Urinary bladder (tissue), 3 donors: ENCODE measurements at regions not wholly inside any gene's neighbourhood (a gene's known extent, or its start where the extent isn't known, plus 50 kb on each side); places are given as distances from the start of the nearest gene placed in this dataset.
"Not testable (repeated sequence)": the region's sequence is repeated elsewhere in the genome, so short reads cannot be mapped to it uniquely, and the experiment has no call there.

ENCODE experiments used
- DNase-seq: peaks from one replicate; pipeline ENCODE4 v3.0.0-alpha.2; 2015; ENCODE audit errors: extremely low spot score
- H3K27ac ChIP-seq: one replicate; pipeline ENCODE4 v1.5.1; 2013; ENCODE audit warnings: low read depth, mild to moderate bottlenecking, moderate library complexity
- H3K36me3 ChIP-seq: one replicate; pipeline ENCODE4 v1.6.1; 2013; ENCODE audit warnings: mild to moderate bottlenecking, moderate library complexity; ENCODE audit not compliant: insufficient read depth
- H3K4me1 ChIP-seq: one replicate; pipeline ENCODE4 v1.6.1; 2013; ENCODE audit warnings: mild to moderate bottlenecking, moderate library complexity; ENCODE audit not compliant: insufficient read depth
- H3K4me3 ChIP-seq: one replicate; pipeline ENCODE4 v1.5.1; 2013; ENCODE audit warnings: low read depth, low read length
- WGBS: extraction: QIAGEN DNeasy Blood & Tissue Kit; methylation state at CpG from one replicate; pipeline ENCODE4 v1.1.7; 2013; 5-methylcytosine and 5-hydroxymethylcytosine counted together
- donor health status: healthy with polysubstance abuse.
- donor health status: healthy.

- Histone ChIP-seq H3K4me3 (no peak overlapping the region), H3K36me3 (no peaks in the 10 kb centered on the region), H3K27ac (no peak overlapping the region), H3K4me1 (no peaks in the 10 kb centered on the region)
- WGBS: 89% methylated on average over 1 of the region's 1 CpG
- DNase-seq: no peak
These were observed 339.8 kb downstream of the OMA1 start for GRCh38 chr1:58206749-58207148.

GRCh38 chr1:58204284-58204683 is 342.2 kb downstream of the OMA1 start:
- 86% methylated on average over 3 of the region's 3 CpGs for whole genome bisulfite sequencing
- no peaks in the 10 kb centered on the region for H3K36me3 ChIP-seq
- no peak overlapping the region for H3K4me3 ChIP-seq
- DNase-seq: no peak
- H3K27ac ChIP-seq: no peak overlapping the region
- no peaks in the 10 kb centered on the region for H3K4me1 ChIP-seq

- no peak for DNase-seq
- no peaks in the 10 kb centered on the region for H3K4me1 ChIP-seq
- no peaks in the 10 kb centered on the region for H3K36me3 ChIP-seq
- H3K27ac ChIP-seq: no peak overlapping the region
- H3K4me3 ChIP-seq: no peak overlapping the region
- WGBS: 55% methylated on average over 2 of the region's 2 CpGs
These were observed 344.9 kb downstream of the OMA1 start for GRCh38 chr1:58201492-58202106.

- H3K36me3 ChIP-seq: no peaks in the 10 kb centered on the region
- H3K27ac ChIP-seq: no peak overlapping the region
- DNase-seq: no peak
- no peaks in the 10 kb centered on the region for H3K4me1 ChIP-seq
- H3K4me3 ChIP-seq: no peak overlapping the region
These were observed 346.1 kb downstream of the OMA1 start for GRCh38 chr1:58200437-58200836.

- WGBS: 81% methylated on average over 1 of the region's 1 CpG
- Histone ChIP-seq H3K4me3 (no peak overlapping the region), H3K4me1 (no peaks in the 10 kb centered on the region), H3K27ac (no peak overlapping the region), H3K36me3 (no peaks in the 10 kb centered on the region)
- DNase-seq: no peak
These were observed 348.7 kb downstream of the OMA1 start for GRCh38 chr1:58197811-58198210.

GRCh38 chr1:58190267-58190988 is 356.1 kb downstream of the OMA1 start:
- DNase-seq: no peak
- H3K36me3 ChIP-seq: no peaks in the 10 kb centered on the region
- no peak overlapping the region for H3K4me3 ChIP-seq
- H3K4me1 ChIP-seq: no peaks in the 10 kb centered on the region
- 72% methylated on average over 10 of the region's 10 CpGs for WGBS
- H3K27ac ChIP-seq: no peak overlapping the region

GRCh38 chr1:58189453-58189852 is 357.1 kb downstream of the OMA1 start:
- Histone ChIP-seq H3K4me3 (no peak overlapping the region), H3K27ac (no peak overlapping the region), H3K36me3 (no peaks in the 10 kb centered on the region), H3K4me1 (no peaks in the 10 kb centered on the region)
- DNase-seq: no peak
- 82% methylated on average over 3 of the region's 3 CpGs for WGBS

GRCh38 chr1:58183286-58183685 is 363.2 kb downstream of the OMA1 start:
- 52% methylated on average over 2 of the region's 2 CpGs for whole genome bisulfite sequencing
- no peak for DNase-seq

GRCh38 chr1:58180537-58180936 is 366.0 kb downstream of the OMA1 start:
- no peak for DNase-seq
- Histone ChIP-seq H3K4me1 (no peaks in the 10 kb centered on the region), H3K36me3 (no peaks in the 10 kb centered on the region), H3K4me3 (no peak overlapping the region), H3K27ac (no peak overlapping the region)
- WGBS: 91% methylated on average over 2 of the region's 2 CpGs

More at GRCh38 chr1:58183286-58183685, 363.2 kb downstream of the OMA1 start:
- Histone ChIP-seq H3K4me1 (no peaks in the 10 kb centered on the region), H3K27ac (no peak overlapping the region), H3K4me3 (no peak overlapping the region), H3K36me3 (no peaks in the 10 kb centered on the region)

- not testable (repeated sequence) for H3K4me1 ChIP-seq, H3K36me3 ChIP-seq, DNase-seq, H3K27ac ChIP-seq, H3K4me3 ChIP-seq
- WGBS: 64% methylated on average over 3 of the region's 3 CpGs
These were observed 377.4 kb downstream of the OMA1 start for GRCh38 chr1:58169160-58169559.

GRCh38 chr1:58167131-58167530 is 379.4 kb downstream of the OMA1 start:
- H3K4me1 ChIP-seq, H3K27ac ChIP-seq, DNase-seq, H3K36me3 ChIP-seq, H3K4me3 ChIP-seq: not testable (repeated sequence)
- 97% methylated on average over 1 of the region's 1 CpG for WGBS

GRCh38 chr1:58166417-58166816 is 380.1 kb downstream of the OMA1 start:
- no peak overlapping the region for H3K27ac ChIP-seq
- no peaks in the 10 kb centered on the region for H3K4me1 ChIP-seq
- no peak for DNase-seq
- H3K4me3 ChIP-seq: no peak overlapping the region
- no peaks in the 10 kb centered on the region for H3K36me3 ChIP-seq
- WGBS: 89% methylated on average over 3 of the region's 3 CpGs

- no peaks in the 10 kb centered on the region for H3K4me1 ChIP-seq
- no peaks in the 10 kb centered on the region for H3K36me3 ChIP-seq
- H3K27ac ChIP-seq: no peak overlapping the region
- 87% methylated on average over 6 of the region's 6 CpGs for WGBS
- no peak overlapping the region for H3K4me3 ChIP-seq
- DNase-seq: no peak
These were observed 381.5 kb downstream of the OMA1 start for GRCh38 chr1:58165073-58165472.

GRCh38 chr1:58162952-58163550 is 383.5 kb downstream of the OMA1 start:
- Histone ChIP-seq H3K27ac (no peak overlapping the region), H3K4me1 (no peaks in the 10 kb centered on the region), H3K36me3 (no peaks in the 10 kb centered on the region), H3K4me3 (no peak overlapping the region)
- 18% methylated on average over 9 of the region's 9 CpGs for WGBS
- DNase-seq: peak; percentile 17
